GM15510 (cell line): ENCODE measurements at regions not wholly inside any gene's neighbourhood (a gene's known extent, or its start where the extent isn't known, plus 50 kb on each side); places are given as distances from the start of the nearest gene placed in this dataset.

ENCODE experiments used
- POLR2A ChIP-seq: IDR thresholded peaks from 3 replicates; pipeline ENCODE4 v1.6.1; 2011; ENCODE audit warnings: borderline replicate concordance; ENCODE audit not compliant: insufficient read length; ENCODE audit errors: extremely low read depth

- no peak for TF ChIP-seq POLR2A
These were observed 1330.6 kb downstream of the BRD1 start for GRCh38 chr22:48496987-48497650.

GRCh38 chr22:48496226-48496845 is 1331.3 kb downstream of the BRD1 start:
- TF ChIP-seq POLR2A = no peak

- no peak for TF ChIP-seq POLR2A
These were observed 1332.0 kb downstream of the BRD1 start for GRCh38 chr22:48495751-48496080.

- no peak for TF ChIP-seq POLR2A
These were observed 1332.5 kb downstream of the BRD1 start for GRCh38 chr22:48494968-48495750.

GRCh38 chr22:48494256-48494967 is 1333.3 kb downstream of the BRD1 start:
- TF ChIP-seq POLR2A = no peak

GRCh38 chr22:48493733-48494132 is 1333.9 kb downstream of the BRD1 start:
- no peak for TF ChIP-seq POLR2A

GRCh38 chr22:48492366-48493320 is 1335.0 kb downstream of the BRD1 start:
- no peak for TF ChIP-seq POLR2A

- no peak for TF ChIP-seq POLR2A
These were observed 1336.2 kb downstream of the BRD1 start for GRCh38 chr22:48491451-48491941.

- no peak for TF ChIP-seq POLR2A
These were observed 1336.9 kb downstream of the BRD1 start for GRCh38 chr22:48490500-48491411.

GRCh38 chr22:48489551-48490499 is 1337.8 kb downstream of the BRD1 start:
- TF ChIP-seq POLR2A = no peak

- no peak for TF ChIP-seq POLR2A
These were observed 1338.8 kb downstream of the BRD1 start for GRCh38 chr22:48488611-48489511.

GRCh38 chr22:48488149-48488551 is 1339.5 kb downstream of the BRD1 start:
- TF ChIP-seq POLR2A = no peak
